Fibroblast of lung (primary cell): ENCODE measurements at regions not wholly inside any gene's neighbourhood (a gene's known extent, or its start where the extent isn't known, plus 50 kb on each side); places are given as distances from the start of the nearest gene placed in this dataset.

ENCODE experiments used
- EZH2 ChIP-seq: IDR thresholded peaks from 2 replicates; pipeline ENCODE4 v1.5.1; 2012; ENCODE audit warnings: low read length, control low read depth, mild to moderate bottlenecking; ENCODE audit errors: missing control alignments
- TF ChIP-seq, protein P1 (sequence below), 2 donors: IDR thresholded peaks in 1 of 2; conservative IDR thresholded peaks in 1 of 2; 1 replicate in 1 of 2; 2 replicates in 1 of 2; pipeline ENCODE4 v1.5.1; 2011 to 2012; ENCODE audit warnings: low read length in 2 of 2, control low read depth in 1 of 2, inconsistent platforms in 1 of 2, low read depth in 1 of 2, mild to moderate bottlenecking in 1 of 2

GRCh38 chr18:34550156-34550555 lies 159.9 kb upstream of the DTNA start:
- TF ChIP-seq, protein P1, sequence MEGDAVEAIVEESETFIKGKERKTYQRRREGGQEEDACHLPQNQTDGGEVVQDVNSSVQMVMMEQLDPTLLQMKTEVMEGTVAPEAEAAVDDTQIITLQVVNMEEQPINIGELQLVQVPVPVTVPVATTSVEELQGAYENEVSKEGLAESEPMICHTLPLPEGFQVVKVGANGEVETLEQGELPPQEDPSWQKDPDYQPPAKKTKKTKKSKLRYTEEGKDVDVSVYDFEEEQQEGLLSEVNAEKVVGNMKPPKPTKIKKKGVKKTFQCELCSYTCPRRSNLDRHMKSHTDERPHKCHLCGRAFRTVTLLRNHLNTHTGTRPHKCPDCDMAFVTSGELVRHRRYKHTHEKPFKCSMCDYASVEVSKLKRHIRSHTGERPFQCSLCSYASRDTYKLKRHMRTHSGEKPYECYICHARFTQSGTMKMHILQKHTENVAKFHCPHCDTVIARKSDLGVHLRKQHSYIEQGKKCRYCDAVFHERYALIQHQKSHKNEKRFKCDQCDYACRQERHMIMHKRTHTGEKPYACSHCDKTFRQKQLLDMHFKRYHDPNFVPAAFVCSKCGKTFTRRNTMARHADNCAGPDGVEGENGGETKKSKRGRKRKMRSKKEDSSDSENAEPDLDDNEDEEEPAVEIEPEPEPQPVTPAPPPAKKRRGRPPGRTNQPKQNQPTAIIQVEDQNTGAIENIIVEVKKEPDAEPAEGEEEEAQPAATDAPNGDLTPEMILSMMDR (conservative IDR thresholded peaks at IDR 0.05 in 1 of 2, IDR thresholded peaks at IDR 0.05 in 1 of 2; ENCODE audit: low read depth in 1 of 2, low read length in 2 of 2): no peak
- TF ChIP-seq EZH2: no peak
